NB4 (cell line): ENCODE measurements at regions not wholly inside any gene's neighbourhood (a gene's known extent, or its start where the extent isn't known, plus 50 kb on each side); places are given as distances from the start of the nearest gene placed in this dataset.

ENCODE experiments used
- DNase-seq: peaks from one replicate; pipeline ENCODE4 v3.0.0; 2010; ENCODE audit warnings: low read depth
- H3K4me3 ChIP-seq: one replicate; pipeline ENCODE4 v1.5.1; 2011; ENCODE audit warnings: mild to moderate bottlenecking, low read depth, low read length, moderate library complexity
- CTCF ChIP-seq: IDR thresholded peaks from one replicate; pipeline ENCODE4 v1.5.1; 2012; ENCODE audit warnings: low read depth, low read length
- MYC ChIP-seq: IDR thresholded peaks from 2 replicates; pipeline ENCODE4 v1.6.1; 2011; ENCODE audit warnings: low read depth, low read length
- POLR2A ChIP-seq: IDR thresholded peaks from 2 replicates; pipeline ENCODE4 v1.6.1; 2011; ENCODE audit warnings: mild to moderate bottlenecking; ENCODE audit not compliant: insufficient read length; ENCODE audit errors: extremely low read depth
- TF ChIP-seq, protein P1 (sequence below): IDR thresholded peaks from 2 replicates; pipeline ENCODE4 v1.6.1; 2011; ENCODE audit warnings: low read depth, low read length

GRCh38 chr4:181030961-181031360, 1212.2 kb upstream of the TENM3 start:
- no peak for TF ChIP-seq CTCF
- no peak for TF ChIP-seq POLR2A
- TF ChIP-seq MYC, result no peak
- TF ChIP-seq, protein P1, sequence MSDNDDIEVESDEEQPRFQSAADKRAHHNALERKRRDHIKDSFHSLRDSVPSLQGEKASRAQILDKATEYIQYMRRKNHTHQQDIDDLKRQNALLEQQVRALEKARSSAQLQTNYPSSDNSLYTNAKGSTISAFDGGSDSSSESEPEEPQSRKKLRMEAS, result no peak
- H3K4me3 ChIP-seq, result no peak overlapping the region
- no peak for DNase-seq

- no peak overlapping the region for H3K4me3 ChIP-seq
- no peak for TF ChIP-seq MYC
- TF ChIP-seq POLR2A, result no peak
- TF ChIP-seq, protein P1, result no peak
- no peak for TF ChIP-seq CTCF
- no peak for DNase-seq
Observed at GRCh38 chr4:181043486-181043885, 1199.7 kb upstream of the TENM3 start.

- no peak for DNase-seq
- TF ChIP-seq POLR2A (no peak), CTCF (no peak), MYC (no peak)
- TF ChIP-seq, protein P1, result no peak
- no peak overlapping the region for H3K4me3 ChIP-seq
Observed at GRCh38 chr4:181046809-181047208, 1196.4 kb upstream of the TENM3 start.

DNA sequence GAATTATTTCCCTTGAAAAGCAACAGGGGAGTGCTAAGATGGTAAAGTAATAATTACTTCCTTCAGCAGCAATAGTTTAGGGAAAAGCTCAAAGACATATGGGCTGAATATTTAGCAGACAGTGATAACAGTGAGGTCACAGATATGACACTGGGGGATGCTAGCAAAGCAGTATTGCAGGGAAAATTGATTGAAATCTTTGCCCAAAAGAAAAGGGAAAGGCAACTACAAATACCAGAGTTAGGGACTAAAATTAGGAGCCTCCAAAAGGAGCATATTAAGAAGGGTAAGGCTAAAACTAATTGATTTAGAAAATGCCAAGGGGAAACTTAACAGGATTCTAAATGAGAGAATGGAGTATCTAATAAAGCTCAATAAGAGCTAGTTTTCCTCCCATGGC, 1191.3 kb upstream of the TENM3 start:
- H3K4me3 ChIP-seq, result no peak overlapping the region
- TF ChIP-seq CTCF, result no peak
- no peak for TF ChIP-seq POLR2A
- TF ChIP-seq, protein P1, result no peak
- no peak for TF ChIP-seq MYC
- no peak for DNase-seq

DNA sequence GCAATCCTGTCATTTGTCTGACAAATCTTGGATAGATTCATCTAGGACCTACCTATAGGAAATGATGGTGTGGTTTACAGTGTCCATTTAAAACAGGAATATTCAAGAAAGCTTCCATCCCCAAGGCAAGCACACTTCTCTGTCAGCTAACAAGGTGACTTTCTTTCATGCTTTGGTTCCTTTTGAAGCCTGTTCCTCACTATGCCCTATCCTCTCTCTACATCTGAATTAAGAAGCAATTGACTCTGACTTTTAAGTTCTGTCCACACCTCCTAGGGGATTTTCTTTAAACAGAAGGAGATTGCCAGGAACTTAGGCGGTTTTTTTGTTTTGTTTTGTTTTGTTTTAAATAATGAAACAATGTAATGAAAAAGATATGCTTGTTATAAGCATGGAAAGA, 1181.4 kb upstream of the TENM3 start:
- H3K4me3 ChIP-seq, result no peak overlapping the region
- TF ChIP-seq MYC (no peak), CTCF (no peak), POLR2A (no peak)
- TF ChIP-seq, protein P1, result no peak
- no peak for DNase-seq

DNA sequence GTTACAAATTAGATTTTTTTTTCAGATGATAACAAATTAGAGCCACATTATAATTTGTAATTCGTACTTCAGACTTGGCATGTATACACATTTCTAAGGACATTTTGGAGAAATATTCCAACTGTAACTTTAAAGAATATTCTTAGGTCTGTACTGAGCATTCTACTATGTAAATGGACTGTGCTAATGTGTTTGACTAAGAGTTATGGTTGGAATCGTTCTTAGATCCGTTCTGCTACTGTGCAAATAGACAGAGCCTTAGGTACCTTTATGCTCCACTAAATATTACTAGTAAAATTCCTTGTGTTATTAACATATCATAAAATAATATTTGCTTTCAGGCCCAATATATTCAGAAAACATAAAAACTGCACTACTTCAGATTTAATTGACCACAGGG, 1180.0 kb upstream of the TENM3 start:
- TF ChIP-seq, protein P1, result no peak
- TF ChIP-seq POLR2A, result no peak
- no peak for TF ChIP-seq MYC
- no peak for TF ChIP-seq CTCF
- no peak for DNase-seq
- no peak overlapping the region for H3K4me3 ChIP-seq
